Right lobe of liver (tissue), 6 donors: ENCODE measurements at regions not wholly inside any gene's neighbourhood (a gene's known extent, or its start where the extent isn't known, plus 50 kb on each side); places are given as distances from the start of the nearest gene placed in this dataset.

Source experiments
- ATAC-seq, 4 donors: fragments of 200-7000 bp; cut with Tn5 transposase; one replicate each; pipeline ENCODE4 v1.9.1; 2020; ENCODE audit warnings: mild to moderate bottlenecking in 4 of 4, moderate library complexity in 4 of 4
- DNase-seq, 3 donors: peaks; one replicate each; pipeline ENCODE4 v3.0.0-alpha.2; 2020
- H3K27ac ChIP-seq, 3 donors: fragments of 200-600 bp; one replicate each; pipeline ENCODE4 v1.8.0; 2022
- H3K27me3 ChIP-seq, 2 donors: fragments of 200-600 bp; one replicate each; pipeline ENCODE4 v1.8.0; 2022
- H3K36me3 ChIP-seq, 4 donors: fragments of 200-600 bp; sonication (generic) in 1 of 4; one replicate each; pipeline versions ENCODE4 v1.5.1 to v1.8.0; 2017 to 2022; ENCODE audit warnings: control low read depth in 1 of 4
- H3K4me1 ChIP-seq, 4 donors: fragments of 200-600 bp; sonication (generic) in 1 of 4; one replicate each; pipeline versions ENCODE4 v1.5.1 to v1.8.0; 2017 to 2022; ENCODE audit warnings: control low read depth in 1 of 4
- H3K4me3 ChIP-seq, 3 donors: fragments of 200-600 bp; one replicate each; pipeline ENCODE4 v1.8.0; 2022
- H3K9me3 ChIP-seq, 4 donors: fragments of 200-600 bp; sonication (generic) in 1 of 4; one replicate each; pipeline versions ENCODE4 v1.5.1 to v1.8.0; 2017 to 2022; ENCODE audit warnings: control low read depth in 1 of 4
- POLR2A ChIP-seq: fragments of 450-650 bp; IDR thresholded peaks from one replicate; pipeline ENCODE4 v1.6.1; 2017; ENCODE audit warnings: antibody characterized with exemption, mild to moderate bottlenecking
- WGBS: methylation state at CpG from one replicate; pipeline ENCODE4 v1.1.6; 2018; ENCODE audit warnings: low coverage, low lambda C conversion rate; ENCODE audit not compliant: insufficient coverage; ENCODE audit errors: missing lambda C conversion rate; 5-methylcytosine and 5-hydroxymethylcytosine counted together
- intact Hi-C, 2 donors: fragments of 100-400 bp; cut with DNase I; formaldehyde crosslinking; loops; one replicate each; pipeline versions ENCODE4 v1.11.2 to v1.14.1; 2022
- TF ChIP-seq, protein P1 (sequence below), 4 donors: fragments of 200-600 bp in 3 of 4; fragments of 450-650 bp in 1 of 4; IDR thresholded peaks; one replicate each; pipeline versions ENCODE4 v1.5.1 to v1.8.0; 2016 to 2022; ENCODE audit warnings: antibody characterized with exemption in 4 of 4, mild to moderate bottlenecking in 2 of 4
- donor health status: DM: no; HTN: yes; CAD: no.
- donor health status: DM: no; HTN: no; CAD: no.
- donor health status: DM: no; HTN: no; CAD: no.
- donor health status: DM: no; HTN: yes; CAD: no.
- donor health status: DM: no; HTN: yes; CAD: no.

DNA sequence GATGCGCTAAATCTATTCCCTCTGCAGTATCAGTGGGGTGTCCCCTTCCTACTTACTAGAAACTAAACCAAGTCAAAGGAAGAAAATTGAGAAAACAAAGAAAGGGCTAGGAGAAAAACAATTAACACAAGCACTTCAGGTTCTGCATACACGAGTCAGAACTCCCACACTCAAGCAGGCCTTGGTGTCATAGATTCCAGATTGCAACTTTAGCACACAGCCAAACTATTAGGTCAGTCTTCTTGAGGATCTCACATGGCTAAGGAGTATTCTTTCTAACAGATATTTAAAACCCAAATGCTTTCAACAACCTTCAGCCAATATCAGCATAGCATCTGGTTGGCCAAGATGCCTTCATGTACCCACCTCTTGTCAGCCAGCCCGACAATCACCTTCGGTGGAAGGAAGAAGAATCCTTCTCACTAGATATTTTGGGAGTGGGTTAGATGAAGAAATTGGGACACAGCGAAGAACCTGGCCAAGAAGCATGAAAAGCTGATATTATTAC is 340.0 kb downstream of the VPS13C start:
- WGBS, result 83% methylated on average over 3 of the region's 5 CpGs
- intact Hi-C loops, result no loop called here
- no peak for TF ChIP-seq POLR2A
- TF ChIP-seq, protein P1, sequence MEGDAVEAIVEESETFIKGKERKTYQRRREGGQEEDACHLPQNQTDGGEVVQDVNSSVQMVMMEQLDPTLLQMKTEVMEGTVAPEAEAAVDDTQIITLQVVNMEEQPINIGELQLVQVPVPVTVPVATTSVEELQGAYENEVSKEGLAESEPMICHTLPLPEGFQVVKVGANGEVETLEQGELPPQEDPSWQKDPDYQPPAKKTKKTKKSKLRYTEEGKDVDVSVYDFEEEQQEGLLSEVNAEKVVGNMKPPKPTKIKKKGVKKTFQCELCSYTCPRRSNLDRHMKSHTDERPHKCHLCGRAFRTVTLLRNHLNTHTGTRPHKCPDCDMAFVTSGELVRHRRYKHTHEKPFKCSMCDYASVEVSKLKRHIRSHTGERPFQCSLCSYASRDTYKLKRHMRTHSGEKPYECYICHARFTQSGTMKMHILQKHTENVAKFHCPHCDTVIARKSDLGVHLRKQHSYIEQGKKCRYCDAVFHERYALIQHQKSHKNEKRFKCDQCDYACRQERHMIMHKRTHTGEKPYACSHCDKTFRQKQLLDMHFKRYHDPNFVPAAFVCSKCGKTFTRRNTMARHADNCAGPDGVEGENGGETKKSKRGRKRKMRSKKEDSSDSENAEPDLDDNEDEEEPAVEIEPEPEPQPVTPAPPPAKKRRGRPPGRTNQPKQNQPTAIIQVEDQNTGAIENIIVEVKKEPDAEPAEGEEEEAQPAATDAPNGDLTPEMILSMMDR (IDR thresholded peaks at IDR 0.05), result no peak
- Histone ChIP-seq H3K36me3 (no peaks in the 10 kb centered on the region), H3K4me1 (no peaks in the 10 kb centered on the region), H3K9me3 (no peaks in the 10 kb centered on the region), H3K4me3 (no peak overlapping the region), H3K27ac (no peak overlapping the region), H3K27me3 (no peaks in the 10 kb centered on the region)
- DNase-seq (no peak), ATAC-seq (no peak)

DNA sequence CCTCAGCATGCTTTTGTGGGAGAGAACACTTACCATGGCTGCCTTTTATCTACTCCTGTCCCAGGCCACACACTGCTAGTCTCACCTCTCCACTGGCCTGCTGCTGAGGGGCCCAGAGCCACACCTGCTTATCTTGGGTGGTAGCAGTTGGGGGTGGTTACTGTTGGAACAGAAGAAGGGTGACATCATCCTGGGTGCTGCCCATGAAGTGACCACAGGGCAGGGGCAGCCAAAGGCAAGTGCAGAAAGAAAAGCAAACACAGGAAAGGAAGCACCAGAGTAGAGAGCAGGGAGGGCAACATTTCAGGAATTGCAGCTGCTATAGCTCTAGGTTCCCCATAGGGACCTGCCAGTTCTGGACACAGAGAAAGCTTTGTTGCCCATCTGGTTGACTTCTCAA is 345.2 kb downstream of the VPS13C start:
- TF ChIP-seq POLR2A, result no peak
- TF ChIP-seq, protein P1 (IDR thresholded peaks at IDR 0.05), result no peak
- Histone ChIP-seq H3K36me3 (no peaks in the 10 kb centered on the region), H3K27me3 (no peaks in the 10 kb centered on the region), H3K27ac (no peak overlapping the region), H3K4me1 (no peaks in the 10 kb centered on the region), H3K9me3 (no peaks in the 10 kb centered on the region), H3K4me3 (no peak overlapping the region)
- peak in 2 of 4 donors; percentile 49 to 92 for ATAC-seq
- intact Hi-C loops, result no loop called here
- peak in 1 of 3 donors; percentile 25 for DNase-seq

DNA sequence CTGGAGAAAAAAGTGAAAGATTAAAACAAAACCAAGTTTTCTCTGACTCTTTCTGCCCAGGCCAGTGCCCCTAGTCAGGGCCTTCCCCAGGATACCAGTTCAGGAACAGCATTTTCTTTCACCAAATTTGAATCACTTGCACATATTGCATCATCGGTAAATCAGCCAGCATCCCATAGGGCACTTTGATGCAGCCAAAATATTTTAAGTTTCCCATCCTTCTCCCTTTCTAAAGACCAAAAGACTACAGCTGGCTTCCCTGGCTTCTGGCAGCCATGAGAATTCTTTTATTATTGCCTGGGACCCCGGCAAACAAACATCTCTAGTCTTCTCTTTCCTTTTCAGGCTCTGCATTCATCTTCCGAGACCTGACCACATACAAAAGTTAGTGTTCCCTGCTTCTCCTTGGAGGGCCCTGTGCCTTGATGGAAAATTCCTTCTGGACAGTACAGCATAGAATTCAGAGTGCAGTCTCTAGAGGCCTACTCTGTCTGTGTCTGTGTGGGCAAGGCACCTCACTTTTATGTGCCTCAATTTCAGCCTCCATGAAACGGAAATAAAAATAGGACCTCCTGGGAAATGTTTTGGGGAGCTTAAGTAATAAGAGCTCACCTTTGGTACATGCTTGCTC is 348.0 kb downstream of the VPS13C start:
- DNase-seq (no peak), ATAC-seq (no peak)
- TF ChIP-seq, protein P1 (IDR thresholded peaks at IDR 0.05), result no peak
- no peak for TF ChIP-seq POLR2A
- H3K36me3 ChIP-seq, result no peaks in the 10 kb centered on the region
- no peaks in the 10 kb centered on the region for H3K4me1 ChIP-seq
- no peaks in the 10 kb centered on the region for H3K9me3 ChIP-seq
- H3K27ac ChIP-seq, result no peak overlapping the region
- no peak overlapping the region for H3K4me3 ChIP-seq
- 81% methylated on average over 4 of the region's 4 CpGs for WGBS
- intact Hi-C loops, result no loop called here
- no peaks in the 10 kb centered on the region for H3K27me3 ChIP-seq

DNA sequence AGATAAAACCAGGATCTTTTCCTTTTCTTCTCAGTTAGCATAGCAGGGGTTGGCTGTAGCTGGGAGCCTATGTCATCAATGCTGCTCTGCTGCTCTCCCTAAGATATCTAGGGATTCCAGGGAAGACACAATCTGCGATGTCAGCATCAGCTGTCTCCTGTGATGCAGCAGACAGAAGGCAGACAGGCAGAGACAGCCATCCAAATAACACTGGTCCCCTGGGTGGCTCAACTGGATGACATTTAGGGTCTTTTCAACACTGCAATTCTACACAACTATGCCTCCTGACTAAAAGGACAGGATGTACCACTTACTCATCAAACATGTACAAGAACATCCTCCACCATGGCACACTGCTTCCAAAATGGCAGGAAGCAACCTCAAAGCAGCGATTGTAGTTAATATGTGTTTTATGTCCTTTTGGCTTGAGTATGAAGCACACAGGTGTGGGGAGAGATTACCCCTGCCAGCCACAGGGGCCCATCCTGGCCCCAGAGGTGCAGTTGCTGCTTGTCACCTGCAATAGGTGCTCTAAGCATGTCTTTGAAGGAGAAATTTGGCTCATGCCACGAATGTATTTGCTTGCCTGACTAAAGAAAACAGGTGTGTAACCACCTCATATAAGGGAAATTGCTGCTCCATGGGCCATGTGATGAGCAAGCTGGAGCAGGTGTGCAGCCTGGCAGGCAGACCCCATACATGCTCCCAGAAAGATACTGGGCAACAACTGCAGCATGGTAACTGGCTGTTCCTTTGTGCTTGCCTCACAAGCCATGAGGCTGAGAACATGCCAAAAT is 357.8 kb downstream of the VPS13C start:
- no peak for ATAC-seq
- Histone ChIP-seq H3K4me1 (no peaks in the 10 kb centered on the region), H3K27me3 (no peaks in the 10 kb centered on the region), H3K27ac (no peak overlapping the region), H3K36me3 (no peaks in the 10 kb centered on the region), H3K4me3 (no peak overlapping the region), H3K9me3 (no peaks in the 10 kb centered on the region)
- intact Hi-C loops, result no loop called here
- DNase-seq, result no peak
- TF ChIP-seq, protein P1 (IDR thresholded peaks at IDR 0.05), result no peak
- no peak for TF ChIP-seq POLR2A
- 33% methylated on average over 1 of the region's 3 CpGs for WGBS
